ENCODE measurements at regions not wholly inside any gene's neighbourhood (a gene's known extent, or its start where the extent isn't known, plus 50 kb on each side); places are given as distances from the start of the nearest gene placed in this dataset.

DNA sequence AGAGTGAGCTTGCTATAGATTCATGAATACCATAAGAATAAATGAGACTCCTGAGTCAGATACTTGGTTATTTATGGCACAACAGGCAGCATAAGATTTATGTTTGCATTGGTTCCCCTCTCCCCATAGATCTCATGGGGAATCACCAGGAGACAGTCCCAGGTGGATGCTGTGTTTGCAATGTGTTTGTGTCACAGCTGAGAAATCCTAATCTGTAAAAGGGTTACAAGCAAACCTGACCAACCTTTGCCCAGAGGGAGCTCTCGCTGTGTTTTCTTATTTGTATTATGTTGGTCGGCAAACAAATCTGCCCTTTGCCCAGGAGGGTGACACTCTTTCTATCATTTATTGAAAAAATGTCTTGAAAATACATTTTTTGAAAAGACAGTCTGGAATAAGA, 236.2 kb downstream of the ZPLD1 start:
- TF ChIP-seq, protein P1, sequence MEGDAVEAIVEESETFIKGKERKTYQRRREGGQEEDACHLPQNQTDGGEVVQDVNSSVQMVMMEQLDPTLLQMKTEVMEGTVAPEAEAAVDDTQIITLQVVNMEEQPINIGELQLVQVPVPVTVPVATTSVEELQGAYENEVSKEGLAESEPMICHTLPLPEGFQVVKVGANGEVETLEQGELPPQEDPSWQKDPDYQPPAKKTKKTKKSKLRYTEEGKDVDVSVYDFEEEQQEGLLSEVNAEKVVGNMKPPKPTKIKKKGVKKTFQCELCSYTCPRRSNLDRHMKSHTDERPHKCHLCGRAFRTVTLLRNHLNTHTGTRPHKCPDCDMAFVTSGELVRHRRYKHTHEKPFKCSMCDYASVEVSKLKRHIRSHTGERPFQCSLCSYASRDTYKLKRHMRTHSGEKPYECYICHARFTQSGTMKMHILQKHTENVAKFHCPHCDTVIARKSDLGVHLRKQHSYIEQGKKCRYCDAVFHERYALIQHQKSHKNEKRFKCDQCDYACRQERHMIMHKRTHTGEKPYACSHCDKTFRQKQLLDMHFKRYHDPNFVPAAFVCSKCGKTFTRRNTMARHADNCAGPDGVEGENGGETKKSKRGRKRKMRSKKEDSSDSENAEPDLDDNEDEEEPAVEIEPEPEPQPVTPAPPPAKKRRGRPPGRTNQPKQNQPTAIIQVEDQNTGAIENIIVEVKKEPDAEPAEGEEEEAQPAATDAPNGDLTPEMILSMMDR (IDR thresholded peaks at IDR 0.05), result no peak
- TF ChIP-seq, protein P2, sequence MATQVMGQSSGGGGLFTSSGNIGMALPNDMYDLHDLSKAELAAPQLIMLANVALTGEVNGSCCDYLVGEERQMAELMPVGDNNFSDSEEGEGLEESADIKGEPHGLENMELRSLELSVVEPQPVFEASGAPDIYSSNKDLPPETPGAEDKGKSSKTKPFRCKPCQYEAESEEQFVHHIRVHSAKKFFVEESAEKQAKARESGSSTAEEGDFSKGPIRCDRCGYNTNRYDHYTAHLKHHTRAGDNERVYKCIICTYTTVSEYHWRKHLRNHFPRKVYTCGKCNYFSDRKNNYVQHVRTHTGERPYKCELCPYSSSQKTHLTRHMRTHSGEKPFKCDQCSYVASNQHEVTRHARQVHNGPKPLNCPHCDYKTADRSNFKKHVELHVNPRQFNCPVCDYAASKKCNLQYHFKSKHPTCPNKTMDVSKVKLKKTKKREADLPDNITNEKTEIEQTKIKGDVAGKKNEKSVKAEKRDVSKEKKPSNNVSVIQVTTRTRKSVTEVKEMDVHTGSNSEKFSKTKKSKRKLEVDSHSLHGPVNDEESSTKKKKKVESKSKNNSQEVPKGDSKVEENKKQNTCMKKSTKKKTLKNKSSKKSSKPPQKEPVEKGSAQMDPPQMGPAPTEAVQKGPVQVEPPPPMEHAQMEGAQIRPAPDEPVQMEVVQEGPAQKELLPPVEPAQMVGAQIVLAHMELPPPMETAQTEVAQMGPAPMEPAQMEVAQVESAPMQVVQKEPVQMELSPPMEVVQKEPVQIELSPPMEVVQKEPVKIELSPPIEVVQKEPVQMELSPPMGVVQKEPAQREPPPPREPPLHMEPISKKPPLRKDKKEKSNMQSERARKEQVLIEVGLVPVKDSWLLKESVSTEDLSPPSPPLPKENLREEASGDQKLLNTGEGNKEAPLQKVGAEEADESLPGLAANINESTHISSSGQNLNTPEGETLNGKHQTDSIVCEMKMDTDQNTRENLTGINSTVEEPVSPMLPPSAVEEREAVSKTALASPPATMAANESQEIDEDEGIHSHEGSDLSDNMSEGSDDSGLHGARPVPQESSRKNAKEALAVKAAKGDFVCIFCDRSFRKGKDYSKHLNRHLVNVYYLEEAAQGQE (IDR thresholded peaks at IDR 0.05; ENCODE audit: insufficient read depth in 1 of 2, low read depth in 2 of 2, low read length in 1 of 2), result no peak
- no peak for TF ChIP-seq POLR2AphosphoS5 (IDR thresholded peaks at IDR 0.05; ENCODE audit: low read depth, low read length)
- no peak for TF ChIP-seq SIN3A (IDR thresholded peaks at IDR 0.05; ENCODE audit: borderline replicate concordance, insufficient read depth, low read depth, low read length)
